H1 (cell line): ENCODE measurements at regions not wholly inside any gene's neighbourhood (a gene's known extent, or its start where the extent isn't known, plus 50 kb on each side); places are given as distances from the start of the nearest gene placed in this dataset.

Experiments
- CTCF ChIA-PET: fragments of 300-600 bp; sonication (Branson Sonifier 250); formaldehyde crosslinking; loops from one replicate; lab custom pipeline; 2021; ENCODE audit not compliant: partially characterized antibody; lab: Charles Lee
- POLR2A ChIA-PET: fragments of 300-600 bp; sonication (Branson Sonifier 250); formaldehyde crosslinking; loops from one replicate; lab custom pipeline; 2021; ENCODE audit warnings: inconsistent platforms; ENCODE audit not compliant: partially characterized antibody; lab: Charles Lee
- DNase-seq, 2 experiments: peaks; one replicate each; pipeline versions ENCODE4 v3.0.0 to v3.0.0-alpha.2; 2010 to 2022; ENCODE audit warnings: low spot score in 2 of 2, low read depth in 1 of 2, mixed read lengths in 1 of 2
- FAIRE-seq: peaks from 2 replicates; lab custom pipeline; 2011; peaks lifted over from hg19 to GRCh38; lab: Jason Lieb, UNC
- H2AFZ ChIP-seq: 2 replicates; pipeline ENCODE4 v1.8.1; 2012; ENCODE audit warnings: low read length, inconsistent platforms
- H2AK5ac ChIP-seq: 2 replicates; pipeline ENCODE4 v1.6.1; 2013; ENCODE audit warnings: low read depth, low read length
- H2BK120ac ChIP-seq: replicated peaks from 2 replicates; pipeline ENCODE3; 2013; ENCODE audit warnings: low read depth, low read length, inconsistent platforms
- H2BK12ac ChIP-seq: 2 replicates; pipeline ENCODE4 v1.6.1; 2013; ENCODE audit warnings: low read depth, low read length
- H2BK15ac ChIP-seq: 2 replicates; pipeline ENCODE4 v1.6.1; 2013; ENCODE audit warnings: low read length
- H2BK20ac ChIP-seq: 2 replicates; pipeline ENCODE4 v1.6.1; 2013; ENCODE audit warnings: low read length
- H2BK5ac ChIP-seq: 2 replicates; pipeline ENCODE4 v1.6.1; 2013; ENCODE audit warnings: low read depth, low read length
- H3K14ac ChIP-seq: 2 replicates; pipeline ENCODE4 v1.6.1; 2013; ENCODE audit warnings: inconsistent platforms; ENCODE audit not compliant: insufficient read length
- H3K18ac ChIP-seq: 2 replicates; pipeline ENCODE4 v1.6.1; 2013; ENCODE audit warnings: low read length; ENCODE audit errors: extremely low read depth
- H3K23ac ChIP-seq: 2 replicates; pipeline ENCODE4 v1.6.1; 2013; ENCODE audit warnings: inconsistent platforms; ENCODE audit not compliant: insufficient read length
- H3K23me2 ChIP-seq: 2 replicates; pipeline ENCODE4 v1.6.1; 2013; ENCODE audit warnings: low read depth, low read length
- H3K27ac ChIP-seq: 2 replicates; pipeline ENCODE4 v1.6.1; 2011; ENCODE audit warnings: low read depth, low read length, inconsistent platforms
- H3K27me3 ChIP-seq, 4 experiments: replicated peaks in 1 of 4; 1 replicate in 1 of 4; 2 replicates in 3 of 4; pipeline versions ENCODE4 v1.6.1 to v1.8.1; 2011 to 2013; ENCODE audit warnings: low read length in 3 of 4, mild to moderate bottlenecking in 3 of 4, inconsistent platforms in 2 of 4, mixed read lengths in 2 of 4, moderate library complexity in 1 of 4; ENCODE audit not compliant: control insufficient read depth in 3 of 4, insufficient read depth in 3 of 4; ENCODE audit errors: extremely low read depth in 1 of 4
- H3K36me3 ChIP-seq, 4 experiments: 2 replicates each; pipeline versions ENCODE4 v1.6.1 to v1.8.1; 2011 to 2013; ENCODE audit warnings: mild to moderate bottlenecking in 4 of 4, low read length in 3 of 4, moderate library complexity in 2 of 4, control low read depth in 1 of 4, inconsistent platforms in 1 of 4; ENCODE audit not compliant: insufficient read depth in 4 of 4, control insufficient read depth in 2 of 4
- H3K4ac ChIP-seq: replicated peaks from 2 replicates; pipeline ENCODE3; 2013; ENCODE audit warnings: low read length, low read depth, mixed read lengths, inconsistent platforms; ENCODE audit not compliant: insufficient read length
- H3K4me1 ChIP-seq, 4 experiments: replicated peaks in 1 of 4; 1 replicate in 1 of 4; 2 replicates in 3 of 4; pipeline versions ENCODE4 v1.6.1 to v1.8.1; 2011 to 2013; ENCODE audit warnings: low read length in 3 of 4, inconsistent platforms in 2 of 4, mixed read lengths in 1 of 4; ENCODE audit not compliant: insufficient read depth in 4 of 4, control insufficient read depth in 3 of 4
- H3K4me2 ChIP-seq, 2 experiments: 2 replicates each; pipeline versions ENCODE4 v1.6.1 to v1.8.1; 2011 to 2013; ENCODE audit warnings: low read depth in 2 of 2, low read length in 2 of 2, control low read depth in 1 of 2, inconsistent platforms in 1 of 2, mild to moderate bottlenecking in 1 of 2; ENCODE audit not compliant: insufficient read depth in 1 of 2
- H3K4me3 ChIP-seq, 4 experiments: fragments of 200-600, 300-600 bp in 1 of 4; sonication (generic), shearing (Covaris generic), sonication (Bioruptor Twin) in 1 of 4; 2 replicates each; pipeline versions ENCODE4 v1.5.1 to v1.8.1; 2011 to 2016; ENCODE audit warnings: low read length in 4 of 4, low read depth in 3 of 4, control low read depth in 2 of 4, inconsistent platforms in 2 of 4, mild to moderate bottlenecking in 2 of 4, mixed read lengths in 1 of 4, moderate library complexity in 1 of 4; ENCODE audit not compliant: insufficient read depth in 2 of 4; ENCODE audit errors: extremely low read depth in 1 of 4
- H3K56ac ChIP-seq: replicated peaks from 2 replicates; pipeline ENCODE3; 2013; ENCODE audit warnings: low read depth, mild to moderate bottlenecking, mixed read lengths, low read length, inconsistent platforms; ENCODE audit not compliant: insufficient read length
- H3K79me1 ChIP-seq: 2 replicates; pipeline ENCODE4 v1.6.1; 2013; ENCODE audit warnings: low read depth, low read length, control low read depth
- H3K79me2 ChIP-seq, 2 experiments: 2 replicates each; pipeline versions ENCODE4 v1.6.1 to v1.8.1; 2012 to 2013; ENCODE audit warnings: low read length in 2 of 2, mild to moderate bottlenecking in 2 of 2, inconsistent platforms in 1 of 2; ENCODE audit not compliant: insufficient read depth in 2 of 2, control insufficient read depth in 1 of 2
- H3K9ac ChIP-seq, 4 experiments: replicated peaks in 1 of 4; 1 replicate in 1 of 4; 2 replicates in 3 of 4; pipeline versions ENCODE4 v1.6.1 to v1.8.1; 2011 to 2013; ENCODE audit warnings: low read depth in 3 of 4, low read length in 3 of 4, control low read depth in 2 of 4, mild to moderate bottlenecking in 2 of 4, moderate library complexity in 2 of 4, inconsistent platforms in 1 of 4; ENCODE audit errors: extremely low read depth in 1 of 4
- H3K9me3 ChIP-seq, 2 experiments: 2 replicates each; pipeline versions ENCODE4 v1.6.1 to v1.8.1; 2012 to 2013; ENCODE audit warnings: mild to moderate bottlenecking in 2 of 2, moderate library complexity in 2 of 2, control low read depth in 1 of 2, inconsistent platforms in 1 of 2, low read depth in 1 of 2, low read length in 1 of 2, mixed read lengths in 1 of 2; ENCODE audit not compliant: insufficient read depth in 2 of 2
- H4K20me1 ChIP-seq, 2 experiments: replicated peaks in 1 of 2; 2 replicates each; pipeline versions ENCODE3 to v1.8.1; 2011 to 2013; ENCODE audit warnings: inconsistent platforms in 2 of 2, low read length in 2 of 2, mild to moderate bottlenecking in 1 of 2; ENCODE audit not compliant: insufficient read depth in 2 of 2, control insufficient read depth in 1 of 2
- H4K5ac ChIP-seq: 2 replicates; pipeline ENCODE4 v1.6.1; 2013; ENCODE audit warnings: low read length, low read depth, mixed read lengths, inconsistent platforms; ENCODE audit not compliant: insufficient read length
- H4K8ac ChIP-seq: 2 replicates; pipeline ENCODE4 v1.8.0; 2013; ENCODE audit warnings: mild to moderate bottlenecking, moderate library complexity, low read length, inconsistent platforms; ENCODE audit not compliant: insufficient read depth; ENCODE audit errors: extremely low read depth
- H4K91ac ChIP-seq: replicated peaks from 2 replicates; pipeline ENCODE3; 2013; ENCODE audit warnings: low read length, mixed read lengths, inconsistent platforms; ENCODE audit not compliant: insufficient read length
- CHD1 ChIP-seq: IDR thresholded peaks from 2 replicates; pipeline ENCODE4 v1.6.1; 2012; ENCODE audit warnings: low read depth, low read length, improper control_type of control experiment
- EP300 ChIP-seq, 2 experiments: IDR thresholded peaks; 1 replicate in 1 of 2; 2 replicates in 1 of 2; pipeline ENCODE4 v1.6.1; 2011 to 2012; ENCODE audit warnings: low read depth in 2 of 2, low read length in 2 of 2, mild to moderate bottlenecking in 2 of 2, borderline replicate concordance in 1 of 2, inconsistent platforms in 1 of 2, moderate library complexity in 1 of 2
- EZH2 ChIP-seq: fragments of 200-600 bp; sonication (generic); IDR thresholded peaks from 2 replicates; pipeline ENCODE4 v1.7.1; 2012; ENCODE audit warnings: low read depth, mild to moderate bottlenecking, moderate library complexity, low read length, inconsistent platforms; ENCODE audit not compliant: severe bottlenecking
- FOSL1 ChIP-seq: IDR thresholded peaks from 2 replicates; pipeline ENCODE4 v1.6.1; 2011; ENCODE audit warnings: mild to moderate bottlenecking, low read depth, low read length, moderate library complexity; ENCODE audit not compliant: insufficient read depth
- HDAC2 ChIP-seq, 2 experiments: fragments of 300-600 bp in 1 of 2; sonication (generic) in 1 of 2; IDR thresholded peaks; 2 replicates each; pipeline ENCODE4 v1.6.1; 2011 to 2012; ENCODE audit warnings: low read depth in 2 of 2, low read length in 2 of 2, mild to moderate bottlenecking in 2 of 2, moderate library complexity in 2 of 2, borderline replicate concordance in 1 of 2, inconsistent platforms in 1 of 2
- KDM1A ChIP-seq: fragments of 200-600, 300-600 bp; sonication (generic); IDR thresholded peaks from 2 replicates; pipeline ENCODE4 v1.7.1; 2016; ENCODE audit warnings: mild to moderate bottlenecking, low read length, borderline replicate concordance
- PHF8 ChIP-seq: fragments of 200-600 bp; sonication (generic); conservative IDR thresholded peaks from 2 replicates; pipeline ENCODE4 v1.7.1; 2012; ENCODE audit warnings: low read depth, mild to moderate bottlenecking, inconsistent platforms, low read length, moderate library complexity
- RAD21 ChIP-seq, 2 experiments: IDR thresholded peaks in 1 of 2; conservative IDR thresholded peaks in 1 of 2; 2 replicates each; pipeline ENCODE4 v1.6.1; 2011; ENCODE audit warnings: low read depth in 2 of 2, low read length in 2 of 2, improper control_type of control experiment in 1 of 2, inconsistent platforms in 1 of 2, mild to moderate bottlenecking in 1 of 2, moderate library complexity in 1 of 2
- SIN3A ChIP-seq, 2 experiments: IDR thresholded peaks in 1 of 2; conservative IDR thresholded peaks in 1 of 2; 2 replicates each; pipeline ENCODE4 v1.6.1; 2011 to 2012; ENCODE audit warnings: low read length in 2 of 2, improper control_type of control experiment in 1 of 2, low read depth in 1 of 2, mild to moderate bottlenecking in 1 of 2
- SP1 ChIP-seq: IDR thresholded peaks from 2 replicates; pipeline ENCODE4 v1.6.1; 2011; ENCODE audit warnings: low read depth, low read length
- SUZ12 ChIP-seq: fragments of 200-600 bp; sonication (generic); IDR thresholded peaks from 2 replicates; pipeline ENCODE4 v1.6.1; 2012; ENCODE audit warnings: mild to moderate bottlenecking, inconsistent platforms, low read length, moderate library complexity, mixed read lengths
- WGBS, 2 experiments: shearing (Covaris generic) in 1 of 2; methylation state at CpG; one replicate each; pipeline versions ENCODE4 v1.1.6 to v1.1.7; 2013 to 2015; ENCODE audit warnings: low lambda C conversion rate in 2 of 2, mixed read lengths in 2 of 2, inconsistent platforms in 1 of 2, low coverage in 1 of 2, missing lambda C conversion rate in 1 of 2; ENCODE audit not compliant: insufficient replicate concordance in 2 of 2, insufficient coverage in 1 of 2, insufficient read length in 1 of 2; ENCODE audit errors: extremely low coverage in 1 of 2, missing lambda C conversion rate in 1 of 2; 5-methylcytosine and 5-hydroxymethylcytosine counted together

DNA sequence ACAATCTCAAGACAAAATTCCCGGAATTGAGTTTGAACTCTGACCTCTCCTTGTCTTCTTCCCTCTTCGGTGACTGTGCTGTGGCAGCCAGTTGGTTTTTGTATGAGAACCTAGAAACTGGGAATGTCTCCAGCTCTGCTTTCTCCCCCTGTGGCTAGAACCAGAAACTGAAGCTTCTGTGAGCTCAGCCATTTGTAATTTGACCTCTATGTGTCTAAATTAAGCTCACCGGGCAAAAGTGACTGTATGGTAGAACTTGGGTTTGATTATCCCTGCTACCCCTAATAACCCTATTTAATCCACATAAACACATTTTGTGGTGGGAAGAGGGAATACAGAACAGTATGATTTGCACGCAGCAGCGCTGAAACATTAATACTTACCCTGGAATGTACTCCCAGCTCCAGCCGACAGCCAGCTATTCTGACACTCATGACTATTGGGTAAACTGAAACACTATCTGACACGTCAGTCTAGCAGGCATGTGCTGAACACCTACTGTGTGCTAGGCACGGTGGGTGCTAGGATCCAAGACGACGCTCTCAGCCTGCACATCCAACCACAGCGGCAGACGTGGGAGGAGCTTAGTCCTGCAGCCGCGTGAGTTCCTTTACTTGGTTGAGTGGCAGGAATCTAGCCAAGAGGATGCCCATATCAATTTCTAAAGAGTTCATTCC lies 324.8 kb downstream of the SFMBT2 start:
- H3K79me1 ChIP-seq: no peaks in the 10 kb centered on the region
- no peaks in the 10 kb centered on the region for H4K20me1 ChIP-seq
- no peak overlapping the region for H2BK5ac ChIP-seq
- H4K8ac ChIP-seq: no peak overlapping the region
- no peak overlapping the region for H3K14ac ChIP-seq
- DNase-seq (no peak), FAIRE-seq (peak; percentile 86)
- CTCF ChIA-PET: interaction anchor here (0.6 to 2.7 kb wide), 15 partner anchors 9 to 324 kb away, joined by 3 to 14 read pairs (median 4); no protein-coding TSS in a partner anchor
- H3K18ac ChIP-seq: peak overlapping the region; percentile 54; the same call in 1 of the 2 replicates
- no peak overlapping the region for H2AK5ac ChIP-seq
- H3K23me2 ChIP-seq: no peaks in the 10 kb centered on the region
- no peak overlapping the region for H3K9ac ChIP-seq
- H4K91ac ChIP-seq: no peak overlapping the region
- H3K4ac ChIP-seq: no peak overlapping the region
- no peak overlapping the region for H2BK12ac ChIP-seq
- POLR2A ChIA-PET: interaction anchor here (0.6 to 0.7 kb wide), 2 partner anchors 44 to 66 kb away, joined by 3 to 4 read pairs; no protein-coding TSS in a partner anchor
- no peak overlapping the region for H2BK120ac ChIP-seq
- no peak overlapping the region for H3K27ac ChIP-seq
- H3K56ac ChIP-seq: no peak overlapping the region
- H3K4me3 ChIP-seq: no peak overlapping the region
- no peaks in the 10 kb centered on the region for H3K27me3 ChIP-seq
- no peak overlapping the region for H2BK15ac ChIP-seq
- no peak overlapping the region for H3K4me2 ChIP-seq
- peak overlapping the region; percentile 88 for H2AFZ ChIP-seq
- 75% methylated on average over 14 of the region's 14 CpGs; no CpG with 5 or more reads in 1 of the 2 experiments for WGBS, 2 experiments
- no peaks in the 10 kb centered on the region for H3K9me3 ChIP-seq
- no peak overlapping the region for H3K23ac ChIP-seq
- no peaks in the 10 kb centered on the region for H3K79me2 ChIP-seq
- H3K4me1 ChIP-seq: peaks cover 2 to 16% (median 11%) of the 10 kb centered on the region in 4 experiments; a peak in 5 of 7 replicates
- no peaks in the 10 kb centered on the region for H3K36me3 ChIP-seq
- H2BK20ac ChIP-seq: no peak overlapping the region
- H4K5ac ChIP-seq: no peak overlapping the region
- TF ChIP-seq PHF8 (no peak), SP1 (no peak), HDAC2 (IDR thresholded peaks at IDR 0.05; ENCODE audit: borderline replicate concordance in 1 of 2, low read depth in 2 of 2, low read length in 2 of 2) (no peak), FOSL1 (no peak), SUZ12 (no peak), EP300 (IDR thresholded peaks at IDR 0.05; ENCODE audit: borderline replicate concordance in 1 of 2, low read depth in 2 of 2, low read length in 2 of 2) (no peak), CHD1 (no peak), KDM1A (no peak), EZH2 (no peak), RAD21 (IDR thresholded peaks at IDR 0.05 in 1 of 2, conservative IDR thresholded peaks at IDR 0.05 in 1 of 2; ENCODE audit: low read depth in 2 of 2, low read length in 2 of 2) (peak; percentile 37 to 49; a peak in 3 of 4 replicates), SIN3A (conservative IDR thresholded peaks at IDR 0.05 in 1 of 2, IDR thresholded peaks at IDR 0.05 in 1 of 2; ENCODE audit: low read depth in 1 of 2, low read length in 2 of 2) (no peak)
